ENCODE measurements at regions not wholly inside any gene's neighbourhood (a gene's known extent, or its start where the extent isn't known, plus 50 kb on each side); places are given as distances from the start of the nearest gene placed in this dataset.
A peak's percentile ranks its signal among the peaks of the same experiment; 100 is the strongest.

DNA sequence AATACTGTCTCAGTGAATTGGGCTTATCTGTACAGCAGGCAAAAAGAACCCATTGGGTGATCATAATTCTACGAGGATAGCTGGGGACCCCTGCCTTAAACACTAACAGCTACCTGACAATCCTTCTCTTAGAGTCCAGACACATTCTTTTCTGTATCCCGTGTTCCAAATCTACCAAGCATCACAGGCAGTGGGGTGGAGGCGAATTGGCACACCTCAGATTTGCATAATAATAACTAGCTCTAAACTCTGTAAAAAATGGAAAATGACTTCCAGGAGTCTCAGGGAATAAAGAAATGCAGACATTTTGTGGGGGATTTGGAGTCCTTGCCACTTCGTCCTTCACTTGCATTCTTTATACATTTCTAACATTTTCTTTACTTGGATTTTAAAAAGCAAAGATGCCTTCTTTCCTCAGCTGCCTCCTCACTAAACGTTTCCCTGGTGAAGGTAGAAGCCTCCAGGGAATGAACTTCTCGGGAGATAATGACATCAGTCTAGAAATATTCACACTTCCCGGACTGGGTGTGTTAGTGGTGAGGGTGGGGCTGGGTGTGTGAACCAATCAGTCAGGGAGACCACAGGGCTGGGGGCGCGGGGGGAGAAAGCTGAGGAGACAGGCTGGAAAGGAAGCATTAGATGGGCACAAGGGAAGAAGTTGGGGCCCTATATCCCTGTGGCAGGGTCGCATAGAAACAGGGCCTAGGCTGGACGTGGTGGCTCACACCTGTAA is 59.1 kb upstream of the BOD1L2 start:
- Histone ChIP-seq H3K4me1 (no peaks in the 10 kb centered on the region), H3K36me3 (no peaks in the 10 kb centered on the region), H3K27me3 (no peaks in the 10 kb centered on the region), H3K4me3 (no peak overlapping the region), H3K27ac (no peak overlapping the region), H3K9me3 (no peaks in the 10 kb centered on the region)
- ATAC-seq (no peak), DNase-seq (no peak)
- TF ChIP-seq POLR2A (IDR thresholded peaks at IDR 0.05) = no peak
- TF ChIP-seq CTCF (IDR thresholded peaks at IDR 0.05) = no peak
- 63% methylated on average over 9 of the region's 11 CpGs for WGBS (ENCODE audit: insufficient coverage, low coverage, low lambda C conversion rate, missing lambda C conversion rate)
- intact Hi-C loops (cut with DNase I) = no loop called here

GRCh38 chr18:57088883-57089282 is 58.0 kb upstream of the BOD1L2 start:
- intact Hi-C loops (cut with DNase I) = no loop called here
- no peaks in the 10 kb centered on the region for H3K9me3 ChIP-seq
- H3K27me3 ChIP-seq = no peaks in the 10 kb centered on the region
- H3K27ac ChIP-seq = no peak overlapping the region
- DNase-seq (no peak), ATAC-seq (peak; percentile 42 to 79 (median 58))
- no peak for TF ChIP-seq POLR2A (IDR thresholded peaks at IDR 0.05)
- TF ChIP-seq CTCF (IDR thresholded peaks at IDR 0.05) = peak in 2 of 4 donors; percentile 8 to 14
- H3K36me3 ChIP-seq = no peaks in the 10 kb centered on the region
- H3K4me1 ChIP-seq = no peaks in the 10 kb centered on the region
- H3K4me3 ChIP-seq = no peak overlapping the region
- 49% methylated on average over 5 of the region's 5 CpGs for WGBS (ENCODE audit: insufficient coverage, low coverage, low lambda C conversion rate, missing lambda C conversion rate)

DNA sequence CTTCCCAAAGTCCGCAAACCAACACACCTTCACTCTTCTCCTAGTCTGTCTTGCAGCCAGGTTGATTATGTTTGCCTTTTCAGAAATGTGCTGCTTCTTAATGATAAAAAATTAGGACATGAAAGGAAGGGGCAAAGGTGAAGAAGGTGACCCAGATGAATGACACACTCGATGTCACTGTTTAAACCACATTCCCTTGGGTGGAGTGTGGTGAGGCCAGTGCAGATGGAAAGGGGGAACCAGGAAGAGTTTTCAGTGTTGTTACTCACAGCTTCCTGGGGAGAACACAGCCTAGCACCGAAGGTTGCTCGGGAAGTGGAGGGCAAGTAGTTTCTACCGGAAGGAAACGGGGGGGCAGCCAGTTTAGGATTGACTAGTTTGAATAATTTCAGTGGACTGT is 57.2 kb upstream of the BOD1L2 start:
- intact Hi-C loops (cut with DNase I) = no loop called here
- no peak for TF ChIP-seq CTCF (IDR thresholded peaks at IDR 0.05)
- TF ChIP-seq POLR2A (IDR thresholded peaks at IDR 0.05) = no peak
- ATAC-seq (no peak), DNase-seq (no peak)
- no peaks in the 10 kb centered on the region for H3K36me3 ChIP-seq
- WGBS (ENCODE audit: insufficient coverage, low coverage, low lambda C conversion rate, missing lambda C conversion rate) = 52% methylated on average over 6 of the region's 6 CpGs
- no peaks in the 10 kb centered on the region for H3K9me3 ChIP-seq
- no peak overlapping the region for H3K4me3 ChIP-seq
- no peaks in the 10 kb centered on the region for H3K4me1 ChIP-seq
- H3K27ac ChIP-seq = no peak overlapping the region
- no peaks in the 10 kb centered on the region for H3K27me3 ChIP-seq

DNA sequence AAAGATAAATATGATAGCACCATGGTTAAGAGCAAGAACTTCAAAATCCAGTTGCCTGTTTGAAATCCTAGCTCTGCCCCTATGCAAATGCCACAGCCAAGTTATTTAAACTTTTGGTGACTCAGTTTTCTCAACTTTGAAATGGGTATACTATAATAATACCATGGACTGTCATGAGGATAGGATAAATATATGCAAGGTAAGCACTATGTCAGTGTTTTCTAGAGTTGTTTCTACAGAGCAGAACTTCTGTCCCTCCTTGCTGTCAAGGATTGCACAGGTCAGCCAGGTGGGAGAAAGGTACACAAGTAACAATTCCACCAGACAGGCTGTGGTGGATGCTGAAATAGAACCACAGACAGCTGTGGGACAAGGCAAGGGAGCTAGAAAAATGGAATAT is 55.7 kb upstream of the BOD1L2 start:
- Histone ChIP-seq H3K4me3 (no peak overlapping the region), H3K27ac (no peak overlapping the region), H3K9me3 (no peaks in the 10 kb centered on the region), H3K36me3 (no peaks in the 10 kb centered on the region), H3K4me1 (no peaks in the 10 kb centered on the region), H3K27me3 (no peaks in the 10 kb centered on the region)
- TF ChIP-seq CTCF (IDR thresholded peaks at IDR 0.05) = no peak
- no peak for TF ChIP-seq POLR2A (IDR thresholded peaks at IDR 0.05)
- intact Hi-C loops (cut with DNase I) = no loop called here
- ATAC-seq = no peak
- no peak for DNase-seq

DNA sequence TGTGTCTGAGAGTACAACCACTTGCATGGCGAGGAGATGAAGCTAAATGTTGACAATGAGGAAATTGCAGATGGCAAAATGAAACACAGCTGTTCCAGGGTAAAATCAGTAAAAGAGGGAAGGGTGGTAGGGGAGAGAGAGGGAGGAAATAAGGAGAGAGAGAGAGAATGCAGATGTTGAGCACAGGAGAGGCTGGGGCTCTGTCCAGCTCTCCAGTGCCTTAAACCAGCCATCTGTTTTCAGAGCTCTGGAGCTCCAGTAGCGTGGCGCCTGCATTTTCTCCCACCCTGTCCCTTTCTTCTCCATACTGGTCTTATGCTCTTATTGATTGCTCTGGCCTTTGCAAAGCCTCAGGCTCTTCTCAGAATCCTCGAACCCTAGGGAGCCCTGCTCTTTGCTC is 52.7 kb upstream of the BOD1L2 start:
- DNase-seq = no peak
- H3K27me3 ChIP-seq = no peaks in the 10 kb centered on the region
- no peak overlapping the region for H3K4me3 ChIP-seq
- H3K4me1 ChIP-seq = no peaks in the 10 kb centered on the region
- H3K9me3 ChIP-seq = no peaks in the 10 kb centered on the region
- H3K27ac ChIP-seq = no peak overlapping the region
- intact Hi-C loops (cut with DNase I) = no loop called here
- TF ChIP-seq CTCF (IDR thresholded peaks at IDR 0.05) (no peak), POLR2A (IDR thresholded peaks at IDR 0.05) (no peak)
- no peak for ATAC-seq
- WGBS (ENCODE audit: insufficient coverage, low coverage, low lambda C conversion rate, missing lambda C conversion rate) = 28% methylated on average over 2 of the region's 4 CpGs
- no peaks in the 10 kb centered on the region for H3K36me3 ChIP-seq

Measured in right lobe of liver (tissue), 6 donors.